ENCODE measurements at regions not wholly inside any gene's neighbourhood (a gene's known extent, or its start where the extent isn't known, plus 50 kb on each side); places are given as distances from the start of the nearest gene placed in this dataset.

DNA sequence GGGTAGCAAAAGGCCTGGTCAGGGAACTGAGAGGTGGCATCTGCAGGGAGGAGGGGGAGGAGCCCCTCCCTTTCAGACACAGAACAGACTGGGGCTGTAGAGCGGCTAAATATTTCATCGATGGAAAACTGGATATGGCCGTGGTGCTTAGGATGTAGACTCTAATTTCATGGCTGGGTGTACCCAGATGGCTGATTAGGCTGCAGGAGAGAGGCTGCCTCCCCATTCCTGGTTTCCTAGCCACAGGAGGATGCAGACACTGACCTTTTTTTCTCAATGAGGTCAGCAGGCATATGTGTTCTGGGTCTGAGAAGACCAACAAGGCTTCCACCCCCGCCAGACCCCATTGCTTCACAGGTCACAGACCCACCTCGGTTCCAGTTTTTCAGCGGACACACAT is 58.1 kb upstream of the CALM2 start:
- Mint-ChIP-seq H3K27ac (no peak overlapping the region), H3K4me3 (no peak overlapping the region), H3K4me1 (peaks cover 54% of the 10 kb centered on the region), H3K9me3 (no peaks in the 10 kb centered on the region), H3K27me3 (ENCODE audit: insufficient read depth) (peaks cover 41% of the 10 kb centered on the region), H3K36me3 (ENCODE audit: low read depth) (no peaks in the 10 kb centered on the region)
- Histone ChIP-seq H3K9ac (ENCODE audit: extremely low read depth, low read length, poor library complexity, severe bottlenecking) (no peak overlapping the region), H3K27ac (ENCODE audit: low read depth, low read length) (no peak overlapping the region), H3K4me1 (ENCODE audit: control insufficient read depth, insufficient read depth, low read length) (peaks cover 5% of the 10 kb centered on the region), H3K4me3 (ENCODE audit: low read length) (no peak overlapping the region), H3K27me3 (ENCODE audit: control insufficient read depth, insufficient read depth, low read length, poor library complexity, severe bottlenecking) (no peaks in the 10 kb centered on the region), H3K9me3 (ENCODE audit: control insufficient read depth, low read length) (no peaks in the 10 kb centered on the region), H3K36me3 (ENCODE audit: control insufficient read depth, insufficient read depth, low read length) (no peaks in the 10 kb centered on the region)
- DNase-seq, result no peak
- 80 to 96% methylated on average over 1 to 6 of the region's 6 CpGs for WGBS, 2 experiments (ENCODE audit: insufficient coverage in 1 of 2, insufficient read length in 1 of 2)
- TF ChIP-seq, protein P1, sequence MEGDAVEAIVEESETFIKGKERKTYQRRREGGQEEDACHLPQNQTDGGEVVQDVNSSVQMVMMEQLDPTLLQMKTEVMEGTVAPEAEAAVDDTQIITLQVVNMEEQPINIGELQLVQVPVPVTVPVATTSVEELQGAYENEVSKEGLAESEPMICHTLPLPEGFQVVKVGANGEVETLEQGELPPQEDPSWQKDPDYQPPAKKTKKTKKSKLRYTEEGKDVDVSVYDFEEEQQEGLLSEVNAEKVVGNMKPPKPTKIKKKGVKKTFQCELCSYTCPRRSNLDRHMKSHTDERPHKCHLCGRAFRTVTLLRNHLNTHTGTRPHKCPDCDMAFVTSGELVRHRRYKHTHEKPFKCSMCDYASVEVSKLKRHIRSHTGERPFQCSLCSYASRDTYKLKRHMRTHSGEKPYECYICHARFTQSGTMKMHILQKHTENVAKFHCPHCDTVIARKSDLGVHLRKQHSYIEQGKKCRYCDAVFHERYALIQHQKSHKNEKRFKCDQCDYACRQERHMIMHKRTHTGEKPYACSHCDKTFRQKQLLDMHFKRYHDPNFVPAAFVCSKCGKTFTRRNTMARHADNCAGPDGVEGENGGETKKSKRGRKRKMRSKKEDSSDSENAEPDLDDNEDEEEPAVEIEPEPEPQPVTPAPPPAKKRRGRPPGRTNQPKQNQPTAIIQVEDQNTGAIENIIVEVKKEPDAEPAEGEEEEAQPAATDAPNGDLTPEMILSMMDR (conservative IDR thresholded peaks at IDR 0.05), result no peak

DNA sequence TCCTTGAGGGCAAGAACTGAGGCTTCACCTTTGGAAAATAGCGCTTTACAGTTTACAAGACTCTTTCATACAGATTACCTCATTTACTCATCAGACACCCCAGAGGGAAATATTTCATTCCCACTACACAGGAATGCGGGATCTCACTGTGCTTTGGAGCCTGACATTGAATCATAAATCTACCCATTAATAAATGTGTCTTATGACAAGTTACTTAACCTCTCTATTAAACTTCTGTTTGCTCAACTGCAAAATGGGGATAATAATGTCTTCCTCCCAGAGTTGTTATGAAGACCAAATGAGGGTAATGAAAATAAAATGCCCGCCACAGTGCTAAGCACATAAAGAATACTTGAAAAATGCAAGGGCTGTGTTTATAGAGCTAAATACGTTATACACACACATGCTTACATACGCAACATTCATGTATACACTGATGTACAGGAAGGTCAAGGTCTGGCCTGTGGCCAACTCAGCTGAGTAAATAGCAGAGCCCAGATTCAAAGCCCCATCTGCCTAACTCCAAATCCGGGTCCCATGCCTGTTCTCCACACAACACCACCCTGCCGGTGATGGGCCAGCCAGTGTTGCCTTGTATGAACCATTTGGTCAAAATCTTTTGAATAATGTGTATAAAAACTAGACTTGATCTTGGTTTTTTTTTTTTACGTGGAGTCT is 56.6 kb upstream of the CALM2 start:
- TF ChIP-seq, protein P1 (conservative IDR thresholded peaks at IDR 0.05), result no peak
- 75 to 89% methylated on average over 5 to 8 of the region's 8 CpGs for WGBS, 2 experiments (ENCODE audit: insufficient coverage in 1 of 2, insufficient read length in 1 of 2)
- H3K36me3 Mint-ChIP-seq (ENCODE audit: low read depth), result no peaks in the 10 kb centered on the region

DNA sequence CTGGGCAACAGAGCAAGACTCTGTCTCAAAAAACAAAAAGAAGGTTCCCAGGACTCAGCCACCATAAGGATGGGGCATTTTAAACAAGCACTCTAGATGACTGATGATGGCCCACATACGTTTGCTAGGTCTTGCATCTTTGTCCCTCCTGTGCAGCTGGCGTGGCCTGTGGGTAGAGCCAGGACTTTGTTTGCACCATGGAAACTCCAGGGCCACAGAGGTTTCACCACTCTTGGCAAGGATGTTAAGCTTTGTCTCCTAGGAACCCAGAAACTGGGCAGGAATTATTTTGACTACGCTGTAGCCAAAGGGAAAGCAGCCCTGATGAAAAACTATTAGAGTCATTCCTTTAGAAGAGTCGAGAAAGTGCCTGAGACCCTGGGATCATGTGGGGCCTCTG is 54.1 kb upstream of the CALM2 start:
- 90 to 91% methylated on average over 4 of the region's 4 CpGs for WGBS, 2 experiments (ENCODE audit: insufficient coverage in 1 of 2, insufficient read length in 1 of 2)
- no peaks in the 10 kb centered on the region for H3K9me3 ChIP-seq (ENCODE audit: control insufficient read depth, low read length)
- H3K27me3 ChIP-seq (ENCODE audit: control insufficient read depth, insufficient read depth, low read length, poor library complexity, severe bottlenecking), result no peaks in the 10 kb centered on the region
- Mint-ChIP-seq H3K9me3 (no peaks in the 10 kb centered on the region), H3K36me3 (ENCODE audit: low read depth) (no peaks in the 10 kb centered on the region), H3K4me3 (no peak overlapping the region), H3K4me1 (peaks cover 49% of the 10 kb centered on the region), H3K27ac (no peak overlapping the region), H3K27me3 (ENCODE audit: insufficient read depth) (peaks cover 26% of the 10 kb centered on the region)
- no peak for DNase-seq
- no peak overlapping the region for H3K4me3 ChIP-seq (ENCODE audit: low read length)
- H3K27ac ChIP-seq (ENCODE audit: low read depth, low read length), result no peak overlapping the region
- no peak overlapping the region for H3K9ac ChIP-seq (ENCODE audit: extremely low read depth, low read length, poor library complexity, severe bottlenecking)
- TF ChIP-seq, protein P1 (conservative IDR thresholded peaks at IDR 0.05), result no peak
- peaks cover 28% of the 10 kb centered on the region for H3K4me1 ChIP-seq (ENCODE audit: control insufficient read depth, insufficient read depth, low read length)
- H3K36me3 ChIP-seq (ENCODE audit: control insufficient read depth, insufficient read depth, low read length), result no peaks in the 10 kb centered on the region

More for the DNA sequence above, 56.6 kb upstream of the CALM2 start:
- Mint-ChIP-seq H3K27me3 (ENCODE audit: insufficient read depth) (peaks cover 42% of the 10 kb centered on the region), H3K9me3 (no peaks in the 10 kb centered on the region), H3K4me1 (peaks cover 44% of the 10 kb centered on the region), H3K4me3 (no peak overlapping the region), H3K27ac (no peak overlapping the region)
- no peaks in the 10 kb centered on the region for H3K27me3 ChIP-seq (ENCODE audit: control insufficient read depth, insufficient read depth, low read length, poor library complexity, severe bottlenecking)
- no peaks in the 10 kb centered on the region for H3K9me3 ChIP-seq (ENCODE audit: control insufficient read depth, low read length)
- DNase-seq, result no peak
- no peak overlapping the region for H3K27ac ChIP-seq (ENCODE audit: low read depth, low read length)
- H3K4me3 ChIP-seq (ENCODE audit: low read length), result no peak overlapping the region
- H3K4me1 ChIP-seq (ENCODE audit: control insufficient read depth, insufficient read depth, low read length), result peaks cover 7% of the 10 kb centered on the region
- no peak overlapping the region for H3K9ac ChIP-seq (ENCODE audit: extremely low read depth, low read length, poor library complexity, severe bottlenecking)
- H3K36me3 ChIP-seq (ENCODE audit: control insufficient read depth, insufficient read depth, low read length), result no peaks in the 10 kb centered on the region

Data from endodermal cell (in vitro differentiated cells).